ENCODE measurements at regions not wholly inside any gene's neighbourhood (a gene's known extent, or its start where the extent isn't known, plus 50 kb on each side); places are given as distances from the start of the nearest gene placed in this dataset.
"Not testable (repeated sequence)": the region's sequence is repeated elsewhere in the genome, so short reads cannot be mapped to it uniquely, and the experiment has no call there.

DNA sequence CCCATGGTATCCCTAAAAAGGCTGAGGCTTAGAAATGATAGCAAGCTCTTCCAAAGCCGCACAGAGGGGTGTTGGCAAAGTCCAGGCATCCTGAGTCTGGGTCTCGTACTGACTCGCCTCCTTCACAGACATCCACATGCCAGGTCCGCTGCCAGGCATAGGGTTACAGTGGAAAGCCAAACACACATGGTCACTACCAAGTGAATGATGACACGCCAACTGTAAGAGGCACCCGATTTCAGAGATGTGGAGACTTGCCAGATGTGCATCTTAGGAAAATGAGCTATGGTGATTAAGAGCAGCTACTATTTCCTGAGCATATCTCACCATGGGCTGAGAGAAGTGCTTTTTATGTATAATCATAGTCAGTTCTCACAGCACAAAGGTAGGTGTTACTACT is 314.9 kb downstream of the MIAT start:
- no peak for DNase-seq (ENCODE audit: insufficient read length, low spot score)
- TF ChIP-seq, protein P1, sequence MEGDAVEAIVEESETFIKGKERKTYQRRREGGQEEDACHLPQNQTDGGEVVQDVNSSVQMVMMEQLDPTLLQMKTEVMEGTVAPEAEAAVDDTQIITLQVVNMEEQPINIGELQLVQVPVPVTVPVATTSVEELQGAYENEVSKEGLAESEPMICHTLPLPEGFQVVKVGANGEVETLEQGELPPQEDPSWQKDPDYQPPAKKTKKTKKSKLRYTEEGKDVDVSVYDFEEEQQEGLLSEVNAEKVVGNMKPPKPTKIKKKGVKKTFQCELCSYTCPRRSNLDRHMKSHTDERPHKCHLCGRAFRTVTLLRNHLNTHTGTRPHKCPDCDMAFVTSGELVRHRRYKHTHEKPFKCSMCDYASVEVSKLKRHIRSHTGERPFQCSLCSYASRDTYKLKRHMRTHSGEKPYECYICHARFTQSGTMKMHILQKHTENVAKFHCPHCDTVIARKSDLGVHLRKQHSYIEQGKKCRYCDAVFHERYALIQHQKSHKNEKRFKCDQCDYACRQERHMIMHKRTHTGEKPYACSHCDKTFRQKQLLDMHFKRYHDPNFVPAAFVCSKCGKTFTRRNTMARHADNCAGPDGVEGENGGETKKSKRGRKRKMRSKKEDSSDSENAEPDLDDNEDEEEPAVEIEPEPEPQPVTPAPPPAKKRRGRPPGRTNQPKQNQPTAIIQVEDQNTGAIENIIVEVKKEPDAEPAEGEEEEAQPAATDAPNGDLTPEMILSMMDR (IDR thresholded peaks at IDR 0.05; ENCODE audit: insufficient read depth, missing control alignments): no peak
- no peak for FAIRE-seq

- not testable (repeated sequence) for DNase-seq (ENCODE audit: insufficient read length, low spot score); FAIRE-seq
Observed at GRCh38 chr22:26972915-26973314, 315.5 kb downstream of the MIAT start.

DNA sequence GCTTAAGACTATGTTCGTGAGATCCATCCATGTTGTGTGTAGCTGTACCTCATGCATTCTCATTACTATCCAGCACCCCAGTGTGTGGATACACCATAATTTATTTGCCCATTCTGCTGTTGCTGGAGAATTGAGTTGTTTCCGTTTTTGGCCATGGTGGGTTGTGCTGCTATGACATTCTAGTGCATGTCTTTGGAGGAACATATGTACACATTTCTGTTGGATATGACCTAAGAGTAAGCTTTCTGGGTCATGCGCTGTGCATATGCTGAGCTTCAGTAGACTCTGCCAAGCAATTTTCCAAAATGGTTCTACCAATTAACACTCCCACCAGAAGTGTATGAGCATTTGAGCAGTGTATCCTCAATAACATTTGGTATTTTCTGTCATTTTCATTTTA is 316.6 kb downstream of the MIAT start:
- FAIRE-seq (no peak), DNase-seq (ENCODE audit: insufficient read length, low spot score) (no peak)
- TF ChIP-seq, protein P1 (IDR thresholded peaks at IDR 0.05; ENCODE audit: insufficient read depth, missing control alignments): no peak

DNA sequence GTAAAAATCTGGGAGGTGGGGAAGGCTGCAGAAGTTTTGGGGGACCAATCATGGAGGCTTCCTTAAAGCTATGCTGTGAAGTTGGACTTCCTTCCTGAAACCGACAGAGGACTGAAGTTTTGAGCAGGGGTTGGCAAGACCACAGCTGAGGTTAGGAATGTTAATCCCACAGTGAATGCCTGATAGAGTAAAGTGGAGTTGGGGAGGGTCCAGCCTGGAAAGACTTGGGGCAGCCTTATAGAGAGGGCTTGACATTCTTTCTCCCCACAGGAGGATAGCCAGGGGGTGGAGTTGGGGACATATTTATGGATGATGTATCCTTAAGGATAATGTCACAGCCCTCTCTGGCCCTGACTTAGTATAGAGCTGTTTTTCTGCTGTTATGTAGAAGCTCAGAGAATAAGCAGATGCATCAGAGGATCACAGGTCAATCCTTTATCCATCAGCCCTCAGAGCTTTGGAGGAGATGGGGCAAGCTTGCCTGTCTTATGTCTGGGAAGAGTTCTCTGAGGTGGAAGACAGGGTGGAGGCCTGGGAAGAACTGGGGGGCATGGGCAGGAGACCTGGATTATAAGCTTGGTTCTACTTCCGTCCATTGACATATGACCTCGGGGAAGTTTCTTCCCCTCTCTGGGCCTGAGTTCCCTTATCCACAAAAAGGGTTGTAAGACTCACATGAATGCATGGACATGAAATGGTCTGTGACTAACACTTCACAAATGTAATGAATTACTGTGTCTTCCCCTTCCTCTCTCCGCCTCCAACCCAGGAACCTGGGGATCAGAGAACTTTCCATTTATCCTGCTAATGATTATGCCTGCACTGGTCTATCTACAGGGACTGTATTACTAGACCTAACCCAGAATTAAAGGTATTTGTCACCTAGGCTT is 317.8 kb downstream of the MIAT start:
- no peak for DNase-seq (ENCODE audit: insufficient read length, low spot score)
- TF ChIP-seq, protein P1 (IDR thresholded peaks at IDR 0.05; ENCODE audit: insufficient read depth, missing control alignments): no peak
- no peak for FAIRE-seq

DNA sequence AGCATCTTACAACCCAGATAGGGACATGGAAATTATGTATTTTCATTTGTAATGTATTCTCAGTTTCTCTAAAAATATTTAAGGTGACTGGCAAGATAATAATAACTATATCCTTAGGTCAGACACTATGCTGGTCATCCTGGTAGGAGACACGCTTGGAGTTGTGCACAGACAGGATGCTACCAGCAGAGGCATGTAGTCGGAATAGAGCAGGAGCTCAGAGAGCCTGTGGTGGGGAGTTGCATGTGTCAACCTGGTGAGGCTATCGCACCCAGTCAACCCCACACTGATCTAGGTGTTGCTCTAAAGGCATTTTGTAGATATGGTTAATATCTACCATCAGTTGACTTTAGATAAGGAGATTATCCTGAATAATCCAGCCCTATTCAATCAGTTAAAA is 318.5 kb downstream of the MIAT start:
- no peak for FAIRE-seq
- TF ChIP-seq, protein P1 (IDR thresholded peaks at IDR 0.05; ENCODE audit: insufficient read depth, missing control alignments): no peak
- DNase-seq (ENCODE audit: insufficient read length, low spot score): no peak

DNA sequence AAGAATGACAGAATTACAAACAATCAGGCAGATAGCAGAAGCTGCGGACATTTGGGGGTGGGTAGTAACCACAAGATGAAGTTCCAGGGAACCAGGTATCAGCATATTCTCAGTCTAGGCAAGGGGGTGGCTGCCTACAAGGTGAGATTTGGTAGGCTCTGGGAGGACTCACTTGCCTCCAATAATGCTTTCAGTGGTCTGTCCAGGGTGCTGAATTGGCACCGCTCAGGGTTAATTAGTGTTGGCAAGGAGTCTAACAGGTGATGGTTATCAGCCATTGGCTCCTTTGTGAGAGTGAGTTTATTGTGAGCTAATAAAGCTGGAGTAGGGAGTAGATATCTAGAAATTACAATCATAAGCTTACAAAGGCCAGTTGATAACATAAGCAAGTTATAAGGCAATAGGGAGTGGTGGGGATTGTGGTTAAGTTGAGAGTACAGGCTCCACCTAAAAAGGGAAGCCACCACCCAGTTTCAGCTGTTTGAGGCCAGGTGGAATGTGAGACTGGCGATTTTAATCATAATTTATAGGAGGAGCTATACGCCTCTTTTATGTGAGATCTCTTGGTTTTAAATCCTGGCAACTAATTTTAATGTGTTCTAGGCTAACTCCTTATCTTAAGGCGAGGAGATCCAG is 320.5 kb downstream of the MIAT start:
- TF ChIP-seq, protein P1 (IDR thresholded peaks at IDR 0.05; ENCODE audit: insufficient read depth, missing control alignments): no peak
- FAIRE-seq (no peak), DNase-seq (ENCODE audit: insufficient read length, low spot score) (no peak)

DNA sequence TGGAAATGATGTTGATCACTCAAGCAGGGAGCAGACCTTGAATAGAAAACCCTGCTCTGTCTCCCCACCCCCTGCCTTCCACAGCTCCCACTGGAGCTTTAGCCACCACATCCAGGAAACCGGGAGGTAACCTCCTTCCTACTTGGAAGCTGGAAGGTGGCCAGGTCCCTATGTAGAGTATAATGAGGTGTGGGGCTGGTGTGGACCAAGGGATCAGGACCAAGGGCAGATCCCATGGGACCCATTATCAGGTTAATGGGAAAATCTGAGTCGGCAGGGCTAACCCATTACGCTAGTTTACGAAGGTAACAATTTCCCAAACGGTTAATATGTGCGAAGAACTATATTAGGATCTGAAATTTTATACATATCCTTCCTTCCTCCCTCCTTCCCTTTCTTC is 321.9 kb downstream of the MIAT start:
- FAIRE-seq: no peak
- TF ChIP-seq, protein P1 (IDR thresholded peaks at IDR 0.05; ENCODE audit: insufficient read depth, missing control alignments): no peak
- no peak for DNase-seq (ENCODE audit: insufficient read length, low spot score)

Measured in D721Med (cell line).